BE2C (cell line): ENCODE measurements at regions not wholly inside any gene's neighbourhood (a gene's known extent, or its start where the extent isn't known, plus 50 kb on each side); places are given as distances from the start of the nearest gene placed in this dataset.
"Not testable (repeated sequence)": the region's sequence is repeated elsewhere in the genome, so short reads cannot be mapped to it uniquely, and the experiment has no call there.

Experiments
- DNase-seq: peaks from one replicate; pipeline ENCODE4 v3.0.0-alpha.2; 2020
- H3K27me3 ChIP-seq: fragments of 250-450 bp; sonication (Bioruptor Pico); 2 replicates; pipeline ENCODE4 v1.5.1; 2020; ENCODE audit warnings: mild to moderate bottlenecking
- H3K36me3 ChIP-seq: fragments of 250-450 bp; sonication (Bioruptor Pico); 2 replicates; pipeline ENCODE4 v1.5.1; 2020; ENCODE audit warnings: mild to moderate bottlenecking
- H3K4me1 ChIP-seq: fragments of 250-450 bp; sonication (Bioruptor Pico); 2 replicates; pipeline ENCODE4 v1.5.1; 2020
- H3K4me3 ChIP-seq: 2 replicates; pipeline ENCODE4 v1.5.1; 2011; ENCODE audit warnings: low read depth, low read length
- H3K9me3 ChIP-seq: fragments of 250-450 bp; sonication (Bioruptor Pico); 2 replicates; pipeline ENCODE4 v1.5.1; 2020
- CTCF ChIP-seq: IDR thresholded peaks from 2 replicates; pipeline ENCODE4 v1.5.1; 2012; ENCODE audit warnings: mild to moderate bottlenecking, low read depth, low read length

DNA sequence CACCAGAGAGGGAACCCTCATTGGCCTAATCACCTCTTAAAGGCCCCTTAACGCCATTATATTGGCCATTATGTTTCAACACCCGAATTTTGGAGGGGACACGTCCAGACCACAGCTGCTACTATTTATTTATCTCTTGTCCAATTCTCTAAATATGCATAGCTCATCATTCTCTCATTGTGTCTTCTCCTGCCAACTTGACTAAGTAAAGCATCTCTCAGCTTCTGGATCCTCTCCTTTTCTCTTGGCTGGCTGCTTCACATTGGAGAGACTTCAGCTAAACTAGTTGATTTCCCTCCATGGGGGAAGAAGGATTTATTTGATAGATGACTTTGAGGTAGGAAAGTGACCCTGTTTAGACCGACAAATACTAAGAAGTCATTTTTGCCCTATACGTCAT is 120.4 kb upstream of the KRR1 start:
- H3K9me3 ChIP-seq: no peaks in the 10 kb centered on the region; the same call in 1 of the 2 replicates
- H3K27me3 ChIP-seq: no peaks in the 10 kb centered on the region
- H3K4me1 ChIP-seq: peaks cover 16% of the 10 kb centered on the region
- no peak for DNase-seq
- H3K4me3 ChIP-seq: no peak overlapping the region
- H3K36me3 ChIP-seq: no peaks in the 10 kb centered on the region
- TF ChIP-seq CTCF: no peak

DNA sequence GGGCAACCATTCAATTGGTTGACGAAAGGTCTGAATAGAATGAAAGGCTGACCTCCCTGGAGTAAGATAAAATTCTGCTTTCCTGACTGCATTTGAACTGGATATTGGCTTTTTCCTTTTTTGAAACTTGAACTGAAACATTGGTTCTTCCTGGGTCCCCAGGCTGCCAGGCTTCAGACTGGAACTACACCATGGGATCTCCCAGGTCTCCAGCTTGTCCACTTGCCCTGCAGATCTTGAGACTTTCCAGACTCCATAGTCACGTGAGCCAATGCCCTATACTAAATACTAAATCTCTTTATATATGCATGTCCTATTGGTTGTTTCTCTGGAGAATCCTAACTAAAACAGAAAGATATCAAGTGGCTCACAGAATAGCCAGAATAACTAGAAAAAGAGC is 118.7 kb upstream of the KRR1 start:
- H3K4me3 ChIP-seq: no peak overlapping the region
- H3K4me1 ChIP-seq: peaks cover 11% of the 10 kb centered on the region; the same call in 1 of the 2 replicates
- no peaks in the 10 kb centered on the region for H3K27me3 ChIP-seq
- DNase-seq: no peak
- no peaks in the 10 kb centered on the region for H3K36me3 ChIP-seq
- no peak for TF ChIP-seq CTCF
- no peaks in the 10 kb centered on the region; the same call in 1 of the 2 replicates for H3K9me3 ChIP-seq

DNA sequence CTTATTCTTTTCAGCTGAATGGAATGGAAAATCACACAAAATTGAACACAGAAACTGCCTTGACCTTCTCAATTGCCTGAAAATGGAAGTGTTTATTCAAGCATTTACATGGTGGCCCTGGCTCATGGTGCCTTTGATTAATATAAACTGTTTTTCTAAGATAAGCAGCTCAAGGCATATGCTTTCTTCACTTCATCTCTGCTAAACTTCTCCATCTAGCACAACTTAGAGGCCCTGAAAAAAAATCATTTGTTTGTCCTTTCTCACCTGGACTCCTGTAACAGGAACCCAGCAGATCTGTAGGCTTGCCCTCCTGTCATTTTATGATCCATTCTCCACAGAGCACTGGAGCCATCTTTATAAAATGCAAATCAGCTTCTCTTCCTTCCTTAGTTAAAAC is 117.5 kb upstream of the KRR1 start:
- no peak for DNase-seq
- Histone ChIP-seq H3K27me3 (no peaks in the 10 kb centered on the region), H3K4me3 (no peak overlapping the region), H3K4me1 (peaks cover 4% of the 10 kb centered on the region), H3K36me3 (no peaks in the 10 kb centered on the region), H3K9me3 (no peaks in the 10 kb centered on the region; the same call in 1 of the 2 replicates)
- no peak for TF ChIP-seq CTCF

DNA sequence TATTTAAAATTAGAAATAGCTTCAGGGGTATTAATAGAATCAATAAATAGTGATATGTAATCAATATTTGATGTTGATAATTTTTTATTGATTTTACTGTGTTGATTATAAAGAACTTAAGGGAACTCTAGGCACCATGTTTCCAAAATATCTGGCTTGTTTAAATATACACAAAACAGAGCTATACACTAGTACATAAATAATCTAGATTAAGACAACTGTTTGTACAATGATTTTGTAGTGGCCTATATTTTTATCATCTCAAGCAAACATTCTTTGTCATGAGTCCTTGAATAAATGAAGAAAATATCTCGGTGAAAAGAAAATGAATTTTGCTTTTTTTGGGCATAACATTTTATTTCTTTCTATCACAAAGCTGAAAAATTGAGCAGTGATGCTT is 117.1 kb upstream of the KRR1 start:
- no peaks in the 10 kb centered on the region; the same call in 1 of the 2 replicates for H3K9me3 ChIP-seq
- H3K4me3 ChIP-seq: no peak overlapping the region
- peaks cover 7% of the 10 kb centered on the region for H3K4me1 ChIP-seq
- H3K36me3 ChIP-seq: no peaks in the 10 kb centered on the region
- TF ChIP-seq CTCF: no peak
- H3K27me3 ChIP-seq: no peaks in the 10 kb centered on the region
- no peak for DNase-seq

- peak; percentile 73 for TF ChIP-seq CTCF
- Histone ChIP-seq H3K27me3 (no peaks in the 10 kb centered on the region), H3K4me3 (no peak overlapping the region), H3K4me1 (peaks cover 8% of the 10 kb centered on the region), H3K36me3 (no peaks in the 10 kb centered on the region), H3K9me3 (no peaks in the 10 kb centered on the region)
- DNase-seq: peak; percentile 44
These were observed 112.3 kb upstream of the KRR1 start for GRCh38 chr12:75623631-75624154.

DNA sequence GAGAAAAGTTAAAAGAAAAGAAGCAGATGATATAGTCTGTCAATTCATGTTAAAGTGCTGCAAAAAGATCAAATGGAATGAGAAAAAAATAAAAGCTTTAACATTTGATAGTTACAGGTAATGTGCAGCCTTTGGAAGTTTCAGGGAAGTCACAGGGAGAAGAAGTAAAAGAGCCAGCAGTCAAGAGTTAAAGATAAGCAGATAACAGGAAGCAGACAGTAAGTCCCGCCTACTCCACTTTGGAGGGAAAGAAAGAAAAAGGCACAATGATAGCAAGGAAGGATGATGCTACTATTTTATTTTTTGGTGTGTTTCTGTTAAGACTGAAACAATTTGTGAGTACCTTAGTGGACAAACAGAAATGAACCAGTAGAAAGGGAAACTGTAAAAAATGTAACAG is 111.1 kb upstream of the KRR1 start:
- Histone ChIP-seq H3K9me3 (no peaks in the 10 kb centered on the region), H3K36me3 (no peaks in the 10 kb centered on the region), H3K4me3 (no peak overlapping the region), H3K27me3 (no peaks in the 10 kb centered on the region), H3K4me1 (peaks cover 8% of the 10 kb centered on the region)
- no peak for TF ChIP-seq CTCF
- no peak for DNase-seq

GRCh38 chr12:75614396-75614795 is 103.0 kb upstream of the KRR1 start:
- not testable (repeated sequence) for H3K9me3 ChIP-seq, H3K36me3 ChIP-seq, H3K4me3 ChIP-seq, DNase-seq, H3K27me3 ChIP-seq, H3K4me1 ChIP-seq
